Testis (tissue), 2 donors: ENCODE measurements at regions not wholly inside any gene's neighbourhood (a gene's known extent, or its start where the extent isn't known, plus 50 kb on each side); places are given as distances from the start of the nearest gene placed in this dataset.

ENCODE experiments used
- DNase-seq: peaks from one replicate; pipeline ENCODE4 v3.0.0-alpha.2; 2019
- H3K27ac ChIP-seq, 2 donors: fragments of 200-600 bp; sonication (generic); one replicate each; pipeline ENCODE4 v1.5.1; 2019
- H3K27me3 ChIP-seq: fragments of 200-600 bp; sonication (generic); one replicate; pipeline ENCODE4 v1.5.1; 2019
- H3K36me3 ChIP-seq: fragments of 200-600 bp; sonication (generic); one replicate; pipeline ENCODE4 v1.5.1; 2017; ENCODE audit warnings: low read depth; ENCODE audit errors: missing control alignments
- H3K4me1 ChIP-seq: fragments of 200-600 bp; sonication (generic); one replicate; pipeline ENCODE4 v1.5.1; 2019
- H3K4me3 ChIP-seq, 2 donors: fragments of 200-600 bp; sonication (generic); one replicate each; pipeline ENCODE4 v1.5.1; 2017 to 2019
- H3K9me3 ChIP-seq: fragments of 200-600 bp; sonication (generic); one replicate; pipeline ENCODE4 v1.5.1; 2017
- POLR2A ChIP-seq: fragments of 450-650 bp; IDR thresholded peaks from one replicate; pipeline ENCODE4 v1.6.1; 2017; ENCODE audit warnings: antibody characterized with exemption, mild to moderate bottlenecking, moderate library complexity
- WGBS, 2 donors: methylation state at CpG; one replicate each; pipeline ENCODE4 v1.1.5; 2018; 5-methylcytosine and 5-hydroxymethylcytosine counted together
- intact Hi-C: fragments of 100-400 bp; cut with DNase I; formaldehyde crosslinking; loops from one replicate; pipeline ENCODE4 v1.15.1; 2023; ENCODE audit warnings: low total_unique reads
- TF ChIP-seq, protein P1 (sequence below), 3 experiments: fragments of 450-650 bp in 2 of 3; fragments of 200-600 bp in 1 of 3; sonication (generic) in 1 of 3; IDR thresholded peaks; one replicate each; pipeline ENCODE4 v1.5.1; 2016 to 2019; ENCODE audit warnings: antibody characterized with exemption in 3 of 3, mild to moderate bottlenecking in 2 of 3, moderate library complexity in 1 of 3

- H3K27ac ChIP-seq: no peak overlapping the region
These were observed 88.6 kb upstream of the DHRSX start for GRCh38 chrX:2589186-2590020.

GRCh38 chrX:2588049-2588448 is 87.3 kb upstream of the DHRSX start:
- H3K27me3 ChIP-seq: no peaks in the 10 kb centered on the region
- intact Hi-C loops: no loop called here
- H3K27ac ChIP-seq: no peak overlapping the region
- TF ChIP-seq, protein P1, sequence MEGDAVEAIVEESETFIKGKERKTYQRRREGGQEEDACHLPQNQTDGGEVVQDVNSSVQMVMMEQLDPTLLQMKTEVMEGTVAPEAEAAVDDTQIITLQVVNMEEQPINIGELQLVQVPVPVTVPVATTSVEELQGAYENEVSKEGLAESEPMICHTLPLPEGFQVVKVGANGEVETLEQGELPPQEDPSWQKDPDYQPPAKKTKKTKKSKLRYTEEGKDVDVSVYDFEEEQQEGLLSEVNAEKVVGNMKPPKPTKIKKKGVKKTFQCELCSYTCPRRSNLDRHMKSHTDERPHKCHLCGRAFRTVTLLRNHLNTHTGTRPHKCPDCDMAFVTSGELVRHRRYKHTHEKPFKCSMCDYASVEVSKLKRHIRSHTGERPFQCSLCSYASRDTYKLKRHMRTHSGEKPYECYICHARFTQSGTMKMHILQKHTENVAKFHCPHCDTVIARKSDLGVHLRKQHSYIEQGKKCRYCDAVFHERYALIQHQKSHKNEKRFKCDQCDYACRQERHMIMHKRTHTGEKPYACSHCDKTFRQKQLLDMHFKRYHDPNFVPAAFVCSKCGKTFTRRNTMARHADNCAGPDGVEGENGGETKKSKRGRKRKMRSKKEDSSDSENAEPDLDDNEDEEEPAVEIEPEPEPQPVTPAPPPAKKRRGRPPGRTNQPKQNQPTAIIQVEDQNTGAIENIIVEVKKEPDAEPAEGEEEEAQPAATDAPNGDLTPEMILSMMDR (IDR thresholded peaks at IDR 0.05): no peak
- TF ChIP-seq POLR2A: no peak
- no peaks in the 10 kb centered on the region for H3K9me3 ChIP-seq
- DNase-seq: no peak
- H3K4me1 ChIP-seq: peaks cover 7% of the 10 kb centered on the region
- WGBS, 2 donors: 92 to 93% methylated on average over 4 of the region's 4 CpGs
- no peak overlapping the region for H3K4me3 ChIP-seq
- H3K36me3 ChIP-seq: no peaks in the 10 kb centered on the region

More at GRCh38 chrX:2589186-2590020, 88.6 kb upstream of the DHRSX start:
- Histone ChIP-seq H3K27me3 (no peaks in the 10 kb centered on the region), H3K4me1 (no peaks in the 10 kb centered on the region), H3K4me3 (no peak overlapping the region), H3K36me3 (no peaks in the 10 kb centered on the region), H3K9me3 (no peaks in the 10 kb centered on the region)
- TF ChIP-seq POLR2A: no peak
- TF ChIP-seq, protein P1 (IDR thresholded peaks at IDR 0.05): no peak
- 69 to 75% methylated on average over 9 of the region's 9 CpGs for WGBS, 2 donors
- DNase-seq: no peak
- intact Hi-C loops: no loop called here

GRCh38 chrX:2587146-2587545 is 86.4 kb upstream of the DHRSX start:
- intact Hi-C loops: no loop called here

DNA sequence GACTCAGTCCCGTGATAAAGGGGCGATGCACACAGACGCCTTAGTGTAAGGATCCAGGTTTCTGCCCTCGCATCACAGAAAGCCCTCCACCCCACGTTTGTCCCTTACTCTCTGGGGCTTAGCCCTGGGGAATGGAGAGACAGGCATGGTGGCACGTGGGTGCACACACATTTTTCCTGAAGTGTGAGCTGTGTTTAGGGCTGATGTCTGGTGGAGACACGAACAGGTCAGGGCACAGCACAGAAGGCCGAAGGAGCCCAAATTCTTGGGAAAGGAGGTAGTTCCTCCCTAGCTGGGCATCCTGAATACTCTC is 84.3 kb upstream of the DHRSX start:
- DNase-seq: no peak
- peaks cover 10% of the 10 kb centered on the region for H3K4me1 ChIP-seq
- intact Hi-C loops: no loop called here
- no peak for TF ChIP-seq POLR2A
- TF ChIP-seq, protein P1 (IDR thresholded peaks at IDR 0.05): no peak
- H3K9me3 ChIP-seq: no peaks in the 10 kb centered on the region
- no peak overlapping the region for H3K4me3 ChIP-seq
- no peak overlapping the region for H3K27ac ChIP-seq
- H3K36me3 ChIP-seq: no peaks in the 10 kb centered on the region
- 46 to 50% methylated on average over 8 of the region's 8 CpGs for WGBS, 2 donors
- no peaks in the 10 kb centered on the region for H3K27me3 ChIP-seq

More at GRCh38 chrX:2587146-2587545, 86.4 kb upstream of the DHRSX start:
- 75 to 85% methylated on average over 4 of the region's 4 CpGs for WGBS, 2 donors
- Histone ChIP-seq H3K4me3 (no peak overlapping the region), H3K27me3 (no peaks in the 10 kb centered on the region), H3K9me3 (no peaks in the 10 kb centered on the region), H3K27ac (no peak overlapping the region), H3K36me3 (no peaks in the 10 kb centered on the region), H3K4me1 (peaks cover 10% of the 10 kb centered on the region)
- DNase-seq: no peak
- TF ChIP-seq, protein P1 (IDR thresholded peaks at IDR 0.05): no peak
- no peak for TF ChIP-seq POLR2A
